HG02798 (cell line): ENCODE measurements at regions not wholly inside any gene's neighbourhood (a gene's known extent, or its start where the extent isn't known, plus 50 kb on each side); places are given as distances from the start of the nearest gene placed in this dataset.
"Not testable (repeated sequence)": the region's sequence is repeated elsewhere in the genome, so short reads cannot be mapped to it uniquely, and the experiment has no call there.

ENCODE experiments used
- ATAC-seq: cut with Tn5 transposase; IDR thresholded peaks from one replicate; pipeline ENCODE4 v1.9.1; 2021; ENCODE audit warnings: mild to moderate bottlenecking; ENCODE audit not compliant: unreplicated experiment, poor library complexity

DNA sequence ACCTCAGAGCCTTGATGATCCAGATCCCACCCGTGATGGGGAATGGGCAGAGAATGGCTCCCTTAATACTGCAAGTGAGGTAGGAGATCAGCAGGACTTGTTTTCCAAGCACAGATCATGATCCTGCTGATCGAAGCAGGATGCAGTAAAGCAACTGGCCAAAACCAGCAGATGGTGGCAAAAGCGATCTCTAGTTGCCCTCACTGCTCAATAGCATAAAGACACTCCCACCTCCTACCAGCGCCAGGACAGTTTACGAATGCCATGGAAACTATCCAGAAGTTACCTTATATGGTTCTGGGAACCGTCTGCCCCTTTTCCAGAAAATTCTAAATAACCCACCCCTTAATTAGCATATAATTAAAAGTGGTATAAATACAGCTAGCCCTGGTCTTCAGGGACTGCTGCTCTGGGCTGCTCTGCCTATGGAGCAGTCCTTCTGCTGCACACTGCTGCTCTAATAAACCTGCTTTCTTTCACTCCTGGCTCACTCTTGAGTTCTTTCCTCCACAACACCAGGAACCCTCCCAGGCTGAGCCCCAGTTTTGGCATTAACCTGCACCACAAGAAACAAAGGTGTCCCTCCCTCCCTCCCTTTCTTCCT lies 415.8 kb downstream of the PREX1 start:
- no peak for ATAC-seq

DNA sequence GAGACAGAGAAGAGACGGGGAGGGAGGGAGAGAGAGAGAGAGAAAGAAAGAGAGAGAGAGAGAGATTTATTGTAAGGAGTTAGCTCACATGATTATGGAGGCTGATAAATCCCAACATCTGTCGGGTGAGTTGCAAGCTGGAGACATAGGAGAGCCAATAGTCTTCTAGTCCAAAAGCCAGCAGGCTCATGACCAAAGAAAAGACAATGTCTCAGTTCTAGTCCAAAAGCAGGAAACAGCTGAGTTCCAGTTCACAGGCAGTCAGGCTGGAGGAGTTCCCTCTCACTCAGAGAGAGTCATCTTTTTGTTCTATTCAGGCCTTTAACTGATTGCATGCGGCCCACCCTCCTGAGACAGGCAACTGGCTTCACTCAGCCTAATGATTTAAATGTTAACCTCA lies 416.6 kb downstream of the PREX1 start:
- no peak for ATAC-seq

DNA sequence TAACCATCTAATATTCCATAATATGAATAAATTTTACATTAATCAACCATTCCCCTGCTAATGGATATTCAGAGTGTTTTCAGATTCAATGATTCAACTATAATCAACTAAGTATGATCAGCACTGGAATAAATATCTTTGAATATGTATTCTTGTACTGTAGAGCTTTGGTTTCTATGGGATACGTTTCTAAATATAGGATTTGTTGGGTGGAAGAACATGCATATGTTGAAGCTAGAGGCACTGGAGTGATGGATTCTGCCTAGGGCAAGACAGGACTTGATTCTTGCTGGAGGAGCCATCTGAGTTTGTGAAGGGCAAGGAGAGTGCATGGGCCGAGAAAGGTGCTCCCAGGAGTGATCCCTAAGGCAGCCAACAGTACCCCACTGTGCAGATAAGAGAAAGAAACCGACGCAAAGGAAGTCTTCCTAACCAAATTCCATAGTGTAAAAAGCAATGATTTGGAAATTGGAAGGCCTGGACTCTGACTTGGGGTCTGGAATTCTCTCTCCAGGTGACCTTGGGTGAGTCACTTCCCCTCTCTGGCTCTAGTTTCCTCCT lies 418.7 kb downstream of the PREX1 start:
- no peak for ATAC-seq

DNA sequence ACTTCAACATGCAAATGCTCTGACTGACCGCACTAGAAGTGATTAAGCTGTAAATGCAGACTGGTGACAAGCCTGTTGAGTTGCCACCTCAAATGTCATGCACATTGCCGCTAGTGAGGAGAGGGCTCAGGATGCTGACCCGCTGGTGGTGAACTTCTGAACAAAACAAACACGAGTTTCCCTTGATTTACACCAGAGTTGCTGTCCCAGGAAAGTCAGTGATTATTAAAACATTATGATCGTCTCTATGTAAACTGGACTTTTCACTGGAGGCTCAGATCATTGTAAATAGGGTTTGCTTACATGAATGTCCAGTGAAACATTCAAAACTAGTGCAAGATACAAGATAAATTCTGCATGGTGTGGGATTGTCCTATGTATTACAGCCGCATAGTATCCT lies 420.1 kb downstream of the PREX1 start:
- ATAC-seq = no peak

DNA sequence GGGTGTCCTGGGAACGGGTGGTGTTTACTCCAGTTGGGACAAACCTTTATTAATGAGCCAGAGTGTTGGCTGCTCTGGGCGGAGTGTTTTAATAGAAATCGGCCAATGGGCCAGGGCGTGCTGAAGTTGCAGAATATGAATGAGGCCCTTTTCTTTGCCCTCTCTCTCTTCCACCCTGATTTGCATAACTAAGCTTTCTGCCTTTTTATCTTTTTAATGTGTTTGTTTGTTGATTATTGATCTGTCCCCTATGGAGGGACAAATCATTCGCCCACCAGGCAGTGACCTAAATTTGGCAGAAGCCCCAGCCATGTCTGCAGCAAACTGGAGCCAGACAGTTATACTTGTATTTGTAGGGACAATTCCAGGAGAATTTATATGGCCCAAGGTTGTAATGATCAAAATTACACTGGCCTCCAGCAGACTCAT lies 420.9 kb downstream of the PREX1 start:
- no peak for ATAC-seq

DNA sequence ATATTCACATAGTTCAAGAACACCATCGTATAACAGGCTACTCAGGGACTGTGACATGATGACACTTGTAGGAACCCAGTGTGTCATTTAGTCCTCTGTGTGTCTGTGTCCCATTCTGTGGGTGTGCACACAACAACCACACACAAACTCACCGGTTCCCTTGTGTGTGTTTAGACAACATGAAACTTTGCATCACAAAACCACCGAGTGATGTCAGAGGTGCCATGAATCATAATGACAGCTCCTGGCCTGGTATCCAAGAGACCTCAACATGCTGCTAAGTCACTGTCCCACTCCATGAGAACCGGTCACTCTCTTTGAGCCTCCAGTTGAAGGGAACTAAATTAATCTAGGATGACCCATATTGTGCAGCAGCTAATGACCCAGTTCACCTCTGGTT lies 421.3 kb downstream of the PREX1 start:
- ATAC-seq = no peak

DNA sequence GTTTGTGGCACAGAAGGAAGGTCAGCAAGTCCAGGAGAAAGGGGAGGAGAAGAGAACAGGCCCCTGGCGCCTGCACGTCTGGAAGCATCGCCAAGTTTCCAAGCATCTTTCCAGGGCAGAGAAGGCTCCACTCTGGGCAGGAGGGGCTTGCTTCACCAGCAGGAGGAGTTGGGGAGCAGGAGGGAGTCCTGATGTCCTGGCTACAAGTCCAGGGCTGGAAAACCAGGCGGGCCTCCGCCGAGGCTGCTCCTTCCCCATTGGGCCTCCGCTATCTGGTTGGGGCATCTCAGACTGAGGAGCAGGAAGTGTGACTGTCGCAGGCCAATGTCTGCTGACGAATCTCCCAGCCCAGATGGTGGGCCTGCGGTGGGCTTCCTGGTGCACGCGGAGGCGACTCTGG lies 421.9 kb downstream of the PREX1 start:
- ATAC-seq = no peak

DNA sequence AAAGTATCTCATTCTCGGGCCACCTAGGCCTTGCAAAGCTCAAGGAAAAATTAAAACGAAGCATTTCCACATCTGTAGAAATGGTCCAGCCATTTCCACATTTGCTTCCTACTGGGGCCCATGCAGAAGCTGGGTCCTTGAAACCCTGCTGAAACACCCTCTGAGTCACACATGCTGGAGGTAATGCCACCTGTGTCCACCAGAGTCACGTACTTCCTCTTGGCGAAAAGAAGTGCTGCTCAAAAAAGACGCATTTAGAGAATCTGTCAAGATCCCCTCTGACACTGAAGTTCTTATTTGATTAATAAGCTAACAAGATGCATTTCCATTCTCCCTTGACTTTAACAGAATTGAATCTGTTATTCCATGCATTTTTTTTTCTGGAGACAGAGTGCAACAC lies 423.2 kb downstream of the PREX1 start:
- ATAC-seq = no peak

DNA sequence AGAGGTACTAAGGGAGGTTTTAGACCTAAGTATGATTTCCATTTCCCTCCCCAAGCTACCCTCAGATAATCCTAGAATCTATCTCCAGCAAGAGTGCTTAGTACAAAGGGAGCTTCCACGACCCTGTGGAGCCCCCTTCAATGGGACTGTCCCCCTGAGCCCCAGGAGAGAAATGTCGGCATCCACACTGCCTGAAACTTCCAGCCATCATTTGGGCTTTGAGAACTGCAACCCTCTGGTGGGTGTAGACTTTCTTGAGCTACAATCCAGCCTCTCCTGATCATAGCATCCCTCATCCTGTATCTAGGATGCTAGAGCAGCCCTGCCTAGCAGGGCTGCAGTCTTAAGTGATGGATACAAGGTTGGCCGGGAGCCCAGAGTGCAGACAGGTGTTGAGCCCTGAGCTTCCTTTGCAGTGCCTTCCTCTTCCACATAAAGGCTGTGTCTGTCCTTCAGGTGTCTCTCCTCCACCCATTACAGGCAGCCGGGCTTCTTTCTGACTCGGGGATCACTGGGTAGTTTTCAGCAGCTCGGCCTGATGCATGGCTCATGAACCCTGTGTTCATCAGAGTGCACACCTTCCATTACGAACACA lies 424.5 kb downstream of the PREX1 start:
- no peak for ATAC-seq

DNA sequence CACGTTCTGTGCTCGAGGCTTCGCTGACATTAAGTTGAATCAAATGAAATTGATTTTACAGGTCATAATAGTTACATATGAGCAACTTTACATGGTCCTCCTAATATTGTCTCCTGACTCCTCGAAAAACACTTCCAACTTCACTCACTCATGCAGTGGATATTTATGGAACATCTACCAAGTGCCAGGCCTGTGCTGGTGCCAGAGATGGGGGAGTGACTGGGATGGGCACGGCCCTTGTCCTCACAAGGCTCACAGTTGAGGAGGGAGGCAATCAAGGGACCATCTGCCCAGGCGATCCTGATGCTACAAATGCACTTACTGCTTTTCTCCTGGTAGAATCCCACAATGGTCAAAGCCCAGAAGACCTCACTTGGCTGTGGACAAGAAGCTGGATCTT lies 426.4 kb downstream of the PREX1 start:
- ATAC-seq = no peak

DNA sequence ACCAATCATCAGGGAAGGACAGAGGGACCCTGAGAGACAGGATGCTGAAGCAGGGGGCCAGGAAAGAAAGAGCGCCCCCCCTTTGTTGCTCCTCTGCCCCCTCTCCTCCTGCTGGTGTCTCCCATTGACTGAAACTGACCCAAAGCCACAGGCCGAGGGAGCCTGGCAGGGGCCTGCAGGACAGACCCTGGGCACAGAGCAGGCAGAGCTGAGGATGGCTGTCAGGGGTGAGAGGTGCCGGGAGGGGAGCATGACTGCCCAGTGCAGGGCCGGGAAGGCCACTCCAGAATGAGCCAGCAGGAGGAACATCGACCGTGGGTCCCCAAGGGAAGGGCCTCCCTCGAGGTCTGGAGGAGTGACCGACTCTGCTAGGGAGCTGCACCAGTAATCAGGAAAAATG lies 427.8 kb downstream of the PREX1 start:
- no peak for ATAC-seq

DNA sequence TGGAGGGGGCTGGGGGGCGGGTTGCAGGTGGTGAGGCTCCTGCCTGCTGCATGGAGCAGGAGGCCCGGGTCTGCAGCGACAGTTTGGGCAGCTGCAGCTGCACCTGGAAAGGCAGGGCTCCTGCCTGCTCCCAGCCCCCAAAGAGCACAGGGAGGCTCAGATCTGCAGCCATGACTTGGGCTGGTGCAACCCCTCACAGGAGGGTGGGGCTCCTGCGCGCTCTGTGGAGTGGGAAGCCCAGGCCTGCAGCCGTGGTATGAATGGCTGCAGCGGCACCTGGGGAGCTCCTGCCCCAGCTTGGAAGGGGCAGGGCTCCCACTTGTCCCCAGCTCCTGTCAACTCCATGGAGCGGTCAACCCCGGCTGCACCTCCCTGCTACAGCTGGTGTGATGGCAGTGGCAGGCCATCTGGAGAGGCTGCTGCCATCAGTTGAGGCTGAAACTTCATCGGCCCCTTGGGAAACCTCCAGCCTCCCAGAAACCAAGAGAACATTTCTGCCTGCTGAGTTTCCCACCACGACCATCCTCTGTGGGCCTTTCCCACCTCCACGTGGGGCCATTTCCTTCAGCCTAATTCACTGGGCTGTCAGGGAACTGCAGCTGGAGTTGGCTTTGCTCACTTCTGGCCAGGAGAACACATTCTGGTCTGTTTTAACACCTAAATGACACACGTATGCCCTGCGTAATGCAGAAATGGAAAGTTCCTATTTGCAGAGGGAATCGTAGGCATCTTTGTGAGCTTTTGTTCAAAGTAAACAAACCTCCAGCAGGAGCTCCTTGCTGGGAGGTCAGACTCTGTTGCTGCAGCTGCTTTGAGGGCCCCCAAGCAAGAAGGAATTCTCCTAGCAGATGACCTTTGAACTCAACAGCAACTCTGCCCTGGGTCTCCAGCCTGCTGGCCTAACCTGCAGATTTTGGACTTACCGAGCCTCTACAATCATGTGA lies 429.0 kb downstream of the PREX1 start:
- no peak for ATAC-seq

DNA sequence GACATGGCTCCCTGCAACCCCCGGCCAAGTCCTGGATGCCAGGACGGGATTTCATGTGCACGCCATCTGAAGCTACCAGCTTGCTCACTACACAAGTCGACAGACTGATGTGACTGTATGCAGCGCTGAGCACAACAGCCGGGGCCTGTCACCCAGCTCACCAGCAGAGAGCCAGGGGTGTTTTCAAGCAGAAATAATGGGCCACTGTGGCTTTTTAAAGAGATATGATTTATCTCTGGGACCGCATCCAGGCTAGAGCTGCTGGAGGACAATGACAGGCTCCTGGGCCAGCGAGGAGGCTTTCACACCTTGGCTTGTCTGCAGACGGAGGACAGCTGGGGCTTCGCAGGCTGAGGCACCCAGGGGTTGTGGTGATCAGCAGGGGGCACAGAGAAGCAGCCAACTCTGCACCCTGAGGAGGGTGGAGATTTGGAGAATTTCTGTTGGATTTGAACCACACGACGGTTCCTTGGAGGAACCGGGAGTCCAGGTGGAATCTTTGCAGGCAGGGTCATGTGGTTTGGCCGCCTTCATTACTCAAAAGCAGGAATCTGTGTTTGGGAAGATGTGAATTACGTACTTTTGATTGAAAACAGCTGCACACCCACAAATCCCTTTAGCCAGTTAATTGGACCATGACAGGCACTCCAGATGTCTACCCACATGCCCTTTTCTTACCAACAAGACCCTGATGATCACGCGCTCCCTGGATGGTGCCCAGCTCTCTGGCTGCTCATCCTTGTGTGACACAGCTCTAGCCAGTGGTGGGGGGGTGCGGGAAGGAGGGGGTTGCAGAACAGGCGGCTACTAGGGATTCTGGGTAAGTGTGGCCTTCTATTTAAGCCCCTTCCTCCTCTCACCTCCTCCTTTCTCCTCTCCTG lies 430.6 kb downstream of the PREX1 start:
- not testable (repeated sequence) for ATAC-seq

DNA sequence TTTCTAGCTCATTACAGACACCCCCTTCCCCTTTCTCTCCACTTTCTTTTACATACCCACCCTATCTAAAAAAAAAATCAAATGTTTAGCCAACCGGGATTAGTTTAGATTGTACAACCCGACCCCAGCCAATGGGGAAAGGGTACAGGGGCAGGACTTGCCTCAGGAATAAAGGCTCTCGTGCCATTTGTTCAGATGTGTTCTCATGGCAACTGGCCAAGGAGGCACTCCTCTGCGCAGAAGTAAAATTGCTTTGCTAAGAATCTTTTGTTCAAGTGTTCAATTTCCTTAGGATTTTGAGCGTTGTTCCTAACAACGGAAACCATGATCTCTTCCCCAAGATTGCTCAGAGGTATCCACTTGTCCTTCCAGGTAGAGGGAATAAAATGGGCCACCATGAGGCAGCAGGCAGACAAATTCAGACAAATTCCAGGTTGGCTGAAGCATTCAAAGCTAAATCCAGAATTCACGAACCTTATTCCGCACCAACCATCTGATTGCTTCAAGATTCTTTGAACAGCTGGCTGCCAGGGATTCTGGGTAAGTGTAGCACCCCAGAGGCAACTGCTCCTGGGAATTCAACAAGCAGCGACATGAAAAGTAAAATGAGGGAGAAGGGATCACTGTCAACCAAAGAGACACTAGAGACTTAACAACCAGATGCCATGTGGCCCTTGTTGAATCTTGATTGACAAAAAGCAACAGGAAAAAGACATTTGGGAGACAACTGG lies 431.8 kb downstream of the PREX1 start:
- no peak for ATAC-seq

DNA sequence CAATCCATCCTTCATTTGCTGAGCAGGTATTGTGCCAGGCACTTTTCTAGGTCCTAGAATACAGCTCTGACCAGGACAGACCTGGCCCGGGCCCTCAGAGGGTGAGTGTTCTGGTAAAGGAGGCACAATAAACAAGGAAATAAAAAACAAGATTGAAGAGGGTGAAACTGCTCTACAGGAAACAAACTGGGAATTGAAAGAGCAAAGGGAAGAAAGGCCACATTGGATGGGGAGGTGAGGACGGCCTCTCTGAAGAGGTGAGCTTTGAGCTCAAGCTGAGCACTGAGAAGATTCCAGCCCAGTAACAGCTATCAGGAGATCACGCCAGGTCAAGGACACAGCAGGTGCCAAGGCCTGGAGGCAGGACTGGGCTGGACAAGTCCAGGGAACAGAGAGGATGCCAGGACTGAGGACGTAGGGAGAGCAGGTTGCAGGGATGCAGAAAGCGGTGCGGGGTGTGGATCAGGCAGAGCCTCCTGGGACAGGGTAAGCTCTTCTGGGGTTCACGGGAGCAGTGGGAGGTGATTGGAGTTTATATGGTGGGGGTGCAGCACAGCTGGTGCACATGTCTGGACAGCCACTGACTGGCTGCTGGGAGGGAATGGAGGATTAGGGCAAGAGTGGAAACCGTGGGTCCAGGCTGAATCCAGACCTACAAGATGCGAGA lies 433.3 kb downstream of the PREX1 start:
- no peak for ATAC-seq

DNA sequence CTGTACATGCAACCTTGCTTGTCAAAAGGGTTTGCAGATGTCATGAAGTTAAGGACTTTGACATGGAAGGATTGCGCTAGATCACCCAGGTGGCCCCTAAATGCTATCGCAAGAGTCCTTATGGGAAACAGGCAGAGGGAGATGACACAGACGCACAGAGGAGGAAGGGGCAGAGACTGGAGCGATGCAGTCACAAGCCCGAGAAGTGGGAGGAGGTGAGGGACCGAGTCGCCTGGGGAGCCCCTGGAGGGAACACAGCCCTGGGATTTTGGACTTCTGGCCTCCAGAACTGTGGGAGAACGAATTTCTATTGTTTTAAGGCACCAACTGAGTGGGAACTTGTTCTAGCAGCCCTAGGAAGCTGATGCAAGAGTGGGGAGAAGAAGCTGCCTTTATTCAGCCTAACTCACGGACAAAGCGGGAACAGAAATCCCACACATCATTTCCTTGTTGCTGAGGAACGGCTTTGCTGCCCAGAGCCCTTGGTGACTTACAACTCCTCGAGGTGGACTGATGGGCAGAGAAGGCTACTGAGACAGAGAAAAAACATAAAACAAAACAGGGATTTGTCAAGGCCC lies 434.0 kb downstream of the PREX1 start:
- ATAC-seq = no peak

DNA sequence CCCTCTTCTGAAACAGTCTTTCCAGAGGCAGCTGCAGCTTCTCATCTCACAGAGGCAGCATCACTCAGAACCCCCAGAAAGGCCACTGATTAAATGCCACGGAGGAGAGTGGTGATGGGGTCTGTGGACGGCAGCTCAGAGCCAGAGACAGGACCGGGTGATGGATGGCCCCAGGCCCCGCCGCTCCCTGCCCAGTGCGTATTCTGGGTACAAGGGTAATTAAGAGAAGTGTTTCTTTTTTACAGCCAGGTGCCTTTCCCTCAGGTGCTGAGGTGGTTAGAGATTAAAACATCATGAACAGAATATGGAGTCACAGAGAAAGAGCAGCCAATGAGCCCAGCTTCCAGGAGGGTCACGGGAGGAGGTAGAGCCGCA lies 434.5 kb downstream of the PREX1 start:
- ATAC-seq = no peak

DNA sequence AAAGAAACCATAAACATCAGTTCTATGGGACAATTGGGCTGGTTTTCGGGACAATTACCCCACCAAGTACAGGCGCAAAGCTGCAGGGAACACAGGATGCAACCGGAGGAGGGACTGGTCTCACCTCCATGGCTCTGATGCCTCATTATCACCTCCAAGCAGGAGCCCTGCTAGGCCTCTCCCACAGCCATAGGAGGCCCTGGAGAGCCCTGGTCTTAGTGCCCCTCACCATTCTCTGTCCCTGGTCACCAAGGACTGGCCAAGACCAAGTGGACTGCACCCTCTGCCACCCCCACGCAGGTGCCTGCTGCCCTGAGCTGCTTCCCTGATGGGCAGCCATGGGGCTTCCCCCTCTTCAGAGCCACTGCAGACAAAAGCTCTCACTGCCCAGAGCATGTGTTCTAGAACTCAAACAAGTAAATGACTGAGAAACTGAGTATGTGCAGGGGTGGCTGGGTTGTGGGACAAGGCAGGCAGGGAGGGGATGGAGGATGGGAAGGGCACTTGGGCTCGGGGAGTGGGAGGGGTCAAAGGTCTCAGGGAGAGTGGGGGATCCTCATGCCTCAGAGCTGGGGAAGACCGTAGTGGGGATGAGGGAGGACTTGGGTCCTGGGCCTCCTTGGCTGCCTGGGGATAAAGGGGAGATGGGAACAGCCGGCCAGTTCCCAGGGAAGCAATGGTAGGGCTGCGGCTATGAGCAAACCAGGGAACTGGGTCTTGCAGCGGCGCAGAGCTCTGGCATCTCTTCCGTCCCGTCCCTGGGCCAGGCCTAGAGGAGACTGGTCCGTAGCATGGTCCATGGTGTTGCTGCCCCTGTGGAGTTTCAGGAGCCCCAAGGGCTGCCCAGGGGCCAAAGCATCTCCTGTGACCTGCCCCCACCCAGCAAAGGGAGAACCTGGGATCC lies 435.1 kb downstream of the PREX1 start:
- ATAC-seq = no peak
